ENCODE measurements at regions not wholly inside any gene's neighbourhood (a gene's known extent, or its start where the extent isn't known, plus 50 kb on each side); places are given as distances from the start of the nearest gene placed in this dataset.
"Not testable (repeated sequence)": the region's sequence is repeated elsewhere in the genome, so short reads cannot be mapped to it uniquely, and the experiment has no call there.

DNA sequence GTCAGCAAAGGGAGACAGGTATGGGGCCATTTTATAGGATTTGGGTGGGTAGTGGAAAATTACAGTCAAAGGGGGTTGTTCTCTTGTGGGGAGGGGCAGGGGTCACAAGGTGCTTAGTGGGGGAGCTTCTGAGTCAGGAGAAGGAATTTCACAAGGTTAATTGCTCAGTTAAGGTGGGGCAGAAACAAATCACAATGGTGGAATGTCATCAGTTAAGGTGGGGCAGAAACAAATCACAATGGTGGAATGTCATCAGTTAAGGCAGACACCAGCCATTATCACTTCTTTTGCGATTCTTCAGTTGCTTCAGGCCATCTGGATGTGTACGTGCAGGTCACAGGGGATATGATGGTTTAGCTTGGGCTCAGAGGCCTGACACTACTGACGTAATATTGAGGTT is 1077.6 kb downstream of the DNAJB9 start:
- H2AFZ ChIP-seq (ENCODE audit: insufficient read depth, low read depth, low read length, poor library complexity, severe bottlenecking); H3K4me3 ChIP-seq (replicated peaks in 1 of 3; ENCODE audit: low read depth in 2 of 3, low read length in 3 of 3); H3K9me3 ChIP-seq (replicated peaks in 1 of 2; ENCODE audit: control insufficient read depth in 1 of 2, insufficient read depth in 1 of 2, low read length in 2 of 2); H3K27me3 Mint-ChIP-seq (ENCODE audit: low read depth in 3 of 3); H3K27me3 ChIP-seq (ENCODE audit: control insufficient read depth in 2 of 2, insufficient read depth in 2 of 2, low read length in 2 of 2); H3K36me3 ChIP-seq (replicated peaks in 1 of 2; ENCODE audit: control insufficient read depth in 1 of 2, insufficient read depth in 2 of 2, low read length in 2 of 2); H3K9ac ChIP-seq (ENCODE audit: insufficient read depth, low read length, poor library complexity, severe bottlenecking); H3K4me1 ChIP-seq (ENCODE audit: control insufficient read depth in 1 of 2, insufficient read depth in 2 of 2, low read length in 2 of 2); H3K4me1 Mint-ChIP-seq; H3K36me3 Mint-ChIP-seq; H3K27ac Mint-ChIP-seq; H3K27ac ChIP-seq (ENCODE audit: low read depth in 1 of 2, low read length in 2 of 2); intact Hi-C loops (cut with micrococcal nuclease); H3K4me3 Mint-ChIP-seq; DNase-seq; H3K79me2 ChIP-seq (ENCODE audit: insufficient read depth, low read length); H3K4me2 ChIP-seq (replicated peaks; ENCODE audit: extremely low read depth, low read length, poor library complexity, severe bottlenecking); H4K20me1 ChIP-seq (ENCODE audit: insufficient read depth, low read length): not testable (repeated sequence)
- WGBS (ENCODE audit: insufficient coverage): no CpG with 5 or more reads among the region's 3 CpGs
- peaks cover 3 to 11% (median 4%) of the 10 kb centered on the region in 7 donors for H3K9me3 Mint-ChIP-seq

- Histone ChIP-seq H3K79me2 (ENCODE audit: insufficient read depth, low read length) (no peaks in the 10 kb centered on the region), H3K4me1 (ENCODE audit: control insufficient read depth in 1 of 2, insufficient read depth in 2 of 2, low read length in 2 of 2) (no peaks in the 10 kb centered on the region), H3K9ac (ENCODE audit: insufficient read depth, low read length, poor library complexity, severe bottlenecking) (no peak overlapping the region), H3K36me3 (replicated peaks in 1 of 2; ENCODE audit: control insufficient read depth in 1 of 2, insufficient read depth in 2 of 2, low read length in 2 of 2) (no peaks in the 10 kb centered on the region), H3K4me3 (replicated peaks in 1 of 3; ENCODE audit: low read depth in 2 of 3, low read length in 3 of 3) (no peak overlapping the region), H3K4me2 (replicated peaks; ENCODE audit: extremely low read depth, low read length, poor library complexity, severe bottlenecking) (no peak overlapping the region), H4K20me1 (ENCODE audit: insufficient read depth, low read length) (no peaks in the 10 kb centered on the region), H2AFZ (ENCODE audit: insufficient read depth, low read depth, low read length, poor library complexity, severe bottlenecking) (no peak overlapping the region), H3K27me3 (ENCODE audit: control insufficient read depth in 2 of 2, insufficient read depth in 2 of 2, low read length in 2 of 2) (no peaks in the 10 kb centered on the region), H3K27ac (ENCODE audit: low read depth in 1 of 2, low read length in 2 of 2) (no peak overlapping the region), H3K9me3 (replicated peaks in 1 of 2; ENCODE audit: control insufficient read depth in 1 of 2, insufficient read depth in 1 of 2, low read length in 2 of 2) (peaks cover 0 to 8% of the 10 kb centered on the region in 2 donors)
- no peak overlapping the region for H3K4me3 Mint-ChIP-seq
- intact Hi-C loops (cut with micrococcal nuclease): no loop called here
- no CpG with 5 or more reads among the region's 2 CpGs for WGBS (ENCODE audit: insufficient coverage)
- H3K27me3 Mint-ChIP-seq (ENCODE audit: low read depth in 3 of 3): peaks cover 0 to 1% (median 0%) of the 10 kb centered on the region in 3 donors
- DNase-seq: no peak
- TF ChIP-seq, protein P1, sequence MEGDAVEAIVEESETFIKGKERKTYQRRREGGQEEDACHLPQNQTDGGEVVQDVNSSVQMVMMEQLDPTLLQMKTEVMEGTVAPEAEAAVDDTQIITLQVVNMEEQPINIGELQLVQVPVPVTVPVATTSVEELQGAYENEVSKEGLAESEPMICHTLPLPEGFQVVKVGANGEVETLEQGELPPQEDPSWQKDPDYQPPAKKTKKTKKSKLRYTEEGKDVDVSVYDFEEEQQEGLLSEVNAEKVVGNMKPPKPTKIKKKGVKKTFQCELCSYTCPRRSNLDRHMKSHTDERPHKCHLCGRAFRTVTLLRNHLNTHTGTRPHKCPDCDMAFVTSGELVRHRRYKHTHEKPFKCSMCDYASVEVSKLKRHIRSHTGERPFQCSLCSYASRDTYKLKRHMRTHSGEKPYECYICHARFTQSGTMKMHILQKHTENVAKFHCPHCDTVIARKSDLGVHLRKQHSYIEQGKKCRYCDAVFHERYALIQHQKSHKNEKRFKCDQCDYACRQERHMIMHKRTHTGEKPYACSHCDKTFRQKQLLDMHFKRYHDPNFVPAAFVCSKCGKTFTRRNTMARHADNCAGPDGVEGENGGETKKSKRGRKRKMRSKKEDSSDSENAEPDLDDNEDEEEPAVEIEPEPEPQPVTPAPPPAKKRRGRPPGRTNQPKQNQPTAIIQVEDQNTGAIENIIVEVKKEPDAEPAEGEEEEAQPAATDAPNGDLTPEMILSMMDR (IDR thresholded peaks at IDR 0.05): no peak
- peaks cover 0 to 12% (median 2%) of the 10 kb centered on the region in 7 donors for H3K9me3 Mint-ChIP-seq
- H3K27ac Mint-ChIP-seq: no peak overlapping the region
- no peaks in the 10 kb centered on the region for H3K4me1 Mint-ChIP-seq
- no peaks in the 10 kb centered on the region for H3K36me3 Mint-ChIP-seq
Measured at GRCh38 chr7:109659261-109659660, 1089.6 kb downstream of the DNAJB9 start.
